Ascending aorta (tissue), 2 donors: ENCODE measurements at regions not wholly inside any gene's neighbourhood (a gene's known extent, or its start where the extent isn't known, plus 50 kb on each side); places are given as distances from the start of the nearest gene placed in this dataset.

ENCODE experiments used
- DNase-seq, 2 donors: peaks; one replicate each; pipeline ENCODE4 v3.0.0-alpha.2; 2019; ENCODE audit warnings: low spot score in 2 of 2
- H3K27ac ChIP-seq, 2 donors: fragments of 200-600 bp; sonication (generic); one replicate each; pipeline ENCODE4 v1.5.1; 2016 to 2017; ENCODE audit warnings: mild to moderate bottlenecking in 1 of 2
- H3K27me3 ChIP-seq: fragments of 200-600 bp; sonication (generic); one replicate; pipeline ENCODE4 v1.5.1; 2017
- H3K36me3 ChIP-seq, 2 donors: fragments of 200-600 bp; sonication (generic); one replicate each; pipeline ENCODE4 v1.5.1; 2016
- H3K4me1 ChIP-seq, 2 donors: fragments of 200-600 bp; sonication (generic); one replicate each; pipeline ENCODE4 v1.5.1; 2016 to 2017; ENCODE audit warnings: mild to moderate bottlenecking in 1 of 2
- H3K4me3 ChIP-seq, 2 donors: fragments of 200-600 bp; sonication (generic); one replicate each; pipeline ENCODE4 v1.5.1; 2016 to 2017; ENCODE audit warnings: mild to moderate bottlenecking in 1 of 2
- H3K9me3 ChIP-seq, 2 donors: fragments of 200-600 bp; sonication (generic); one replicate each; pipeline ENCODE4 v1.5.1; 2016
- intact Hi-C: fragments of 100-400 bp; cut with DNase I; formaldehyde crosslinking; loops from one replicate; pipeline ENCODE4 v1.15.1; 2023
- TF ChIP-seq, protein P1 (sequence below), 3 experiments: fragments of 200-600 bp in 2 of 3; fragments of 450-650 bp in 1 of 3; sonication (generic) in 2 of 3; IDR thresholded peaks; one replicate each; pipeline ENCODE4 v1.5.1; 2016 to 2019; ENCODE audit warnings: antibody characterized with exemption in 3 of 3, mild to moderate bottlenecking in 1 of 3, moderate library complexity in 1 of 3

DNA sequence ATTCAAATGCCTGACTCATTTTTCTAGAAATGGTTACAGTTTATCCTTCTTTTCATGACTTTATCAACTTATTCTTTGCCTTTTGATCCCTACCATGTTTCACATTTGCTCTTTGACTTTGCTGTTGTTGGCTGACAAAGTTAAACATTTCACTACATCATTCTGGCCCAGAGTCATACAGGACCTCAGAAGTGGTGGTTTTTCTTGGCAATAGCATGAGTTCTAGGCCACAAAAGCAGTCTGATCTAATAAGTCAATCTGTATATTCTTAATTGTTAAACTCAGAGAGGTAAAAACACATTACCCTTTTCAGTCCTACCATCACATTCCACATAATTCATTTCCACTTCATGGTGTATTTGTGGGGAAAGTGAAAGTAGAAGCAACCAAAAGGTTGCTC lies 763.2 kb upstream of the TENM4 start:
- no peak overlapping the region for H3K4me3 ChIP-seq
- H3K27ac ChIP-seq: no peak overlapping the region
- DNase-seq: no peak
- TF ChIP-seq, protein P1, sequence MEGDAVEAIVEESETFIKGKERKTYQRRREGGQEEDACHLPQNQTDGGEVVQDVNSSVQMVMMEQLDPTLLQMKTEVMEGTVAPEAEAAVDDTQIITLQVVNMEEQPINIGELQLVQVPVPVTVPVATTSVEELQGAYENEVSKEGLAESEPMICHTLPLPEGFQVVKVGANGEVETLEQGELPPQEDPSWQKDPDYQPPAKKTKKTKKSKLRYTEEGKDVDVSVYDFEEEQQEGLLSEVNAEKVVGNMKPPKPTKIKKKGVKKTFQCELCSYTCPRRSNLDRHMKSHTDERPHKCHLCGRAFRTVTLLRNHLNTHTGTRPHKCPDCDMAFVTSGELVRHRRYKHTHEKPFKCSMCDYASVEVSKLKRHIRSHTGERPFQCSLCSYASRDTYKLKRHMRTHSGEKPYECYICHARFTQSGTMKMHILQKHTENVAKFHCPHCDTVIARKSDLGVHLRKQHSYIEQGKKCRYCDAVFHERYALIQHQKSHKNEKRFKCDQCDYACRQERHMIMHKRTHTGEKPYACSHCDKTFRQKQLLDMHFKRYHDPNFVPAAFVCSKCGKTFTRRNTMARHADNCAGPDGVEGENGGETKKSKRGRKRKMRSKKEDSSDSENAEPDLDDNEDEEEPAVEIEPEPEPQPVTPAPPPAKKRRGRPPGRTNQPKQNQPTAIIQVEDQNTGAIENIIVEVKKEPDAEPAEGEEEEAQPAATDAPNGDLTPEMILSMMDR (IDR thresholded peaks at IDR 0.05): no peak
- H3K27me3 ChIP-seq: no peaks in the 10 kb centered on the region
- no peaks in the 10 kb centered on the region for H3K36me3 ChIP-seq
- no peaks in the 10 kb centered on the region for H3K9me3 ChIP-seq
- no peaks in the 10 kb centered on the region for H3K4me1 ChIP-seq
- intact Hi-C loops: no loop called here

DNA sequence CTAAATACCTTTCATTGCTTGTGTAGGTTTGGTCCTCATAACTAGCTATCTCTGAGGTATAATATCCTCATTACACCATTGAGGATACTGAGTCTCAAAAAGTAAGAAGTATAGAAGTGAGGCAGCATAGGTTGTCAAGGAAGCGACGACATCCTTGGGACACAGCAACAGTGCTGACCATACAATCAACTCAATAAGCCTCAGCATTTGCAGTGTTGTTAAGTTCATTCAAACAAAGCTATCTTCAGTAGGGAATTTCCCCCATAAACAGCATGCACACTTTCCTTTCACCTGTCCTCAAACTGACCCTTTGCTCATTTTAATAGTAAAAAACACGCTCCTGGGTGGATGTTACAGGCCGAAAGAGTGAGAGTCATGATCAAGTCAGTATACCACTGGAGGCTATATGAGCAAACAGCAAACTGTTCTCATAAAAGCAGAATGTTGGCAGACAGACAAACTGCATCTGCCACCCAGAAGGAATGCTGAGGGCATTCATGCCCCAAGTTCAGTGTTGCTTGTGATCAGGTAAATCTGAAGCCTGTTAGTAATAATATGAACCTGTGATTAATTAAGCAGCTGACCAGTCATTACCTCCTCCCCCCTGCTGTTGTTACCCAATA lies 756.2 kb upstream of the TENM4 start:
- intact Hi-C loops: no loop called here

DNA sequence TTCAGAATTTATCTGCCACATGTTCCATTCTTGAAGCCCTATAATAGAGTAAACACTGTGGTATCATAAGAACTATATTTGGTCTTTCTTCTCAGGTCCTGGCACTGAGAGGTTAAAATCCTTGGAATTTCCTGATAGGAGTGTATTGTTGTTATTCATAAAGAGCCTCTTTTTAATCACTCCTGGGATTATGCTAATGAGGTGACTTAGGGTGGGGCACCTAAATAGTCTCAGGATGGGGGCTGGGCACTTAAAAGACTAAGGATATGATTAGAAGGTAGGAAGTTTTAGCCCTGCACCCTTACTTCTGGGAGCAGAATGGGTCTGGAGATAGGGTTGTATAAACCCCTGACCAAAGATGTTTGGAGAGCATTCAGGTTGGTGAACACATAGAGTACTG lies 755.2 kb upstream of the TENM4 start:
- Histone ChIP-seq H3K27me3 (no peaks in the 10 kb centered on the region), H3K4me3 (no peak overlapping the region), H3K27ac (no peak overlapping the region), H3K4me1 (no peaks in the 10 kb centered on the region), H3K9me3 (no peaks in the 10 kb centered on the region), H3K36me3 (no peaks in the 10 kb centered on the region)
- no peak for DNase-seq
- intact Hi-C loops: no loop called here
- TF ChIP-seq, protein P1 (IDR thresholded peaks at IDR 0.05): no peak

More for the DNA sequence above, 756.2 kb upstream of the TENM4 start:
- H3K4me1 ChIP-seq: no peaks in the 10 kb centered on the region
- no peak overlapping the region for H3K4me3 ChIP-seq
- H3K27me3 ChIP-seq: no peaks in the 10 kb centered on the region
- no peaks in the 10 kb centered on the region for H3K9me3 ChIP-seq
- H3K36me3 ChIP-seq: no peaks in the 10 kb centered on the region
- H3K27ac ChIP-seq: no peak overlapping the region
- TF ChIP-seq, protein P1 (IDR thresholded peaks at IDR 0.05): no peak
- no peak for DNase-seq

DNA sequence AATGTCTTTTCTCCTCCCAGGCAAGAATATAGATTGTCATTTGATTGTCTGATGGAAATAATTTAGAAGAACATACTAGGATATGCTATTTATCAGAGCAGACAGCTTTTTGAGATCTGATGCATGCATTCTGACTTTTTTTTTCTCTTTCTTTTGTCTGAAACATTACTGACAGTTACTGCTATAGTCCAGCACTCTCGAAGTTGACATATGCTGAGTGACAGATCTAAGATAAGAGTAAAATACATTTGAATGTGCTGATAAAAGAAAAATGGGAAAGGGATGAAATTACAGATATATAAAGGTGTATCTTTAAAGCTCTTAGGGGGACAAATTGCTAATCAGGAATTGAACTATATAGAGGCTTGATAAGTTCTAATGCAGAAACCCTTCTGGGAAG lies 753.8 kb upstream of the TENM4 start:
- H3K27ac ChIP-seq: no peak overlapping the region
- TF ChIP-seq, protein P1 (IDR thresholded peaks at IDR 0.05): no peak
- no peak for DNase-seq
- no peaks in the 10 kb centered on the region for H3K4me1 ChIP-seq
- H3K36me3 ChIP-seq: no peaks in the 10 kb centered on the region
- no peak overlapping the region for H3K4me3 ChIP-seq
- H3K9me3 ChIP-seq: no peaks in the 10 kb centered on the region
- no peaks in the 10 kb centered on the region for H3K27me3 ChIP-seq
- intact Hi-C loops: no loop called here

DNA sequence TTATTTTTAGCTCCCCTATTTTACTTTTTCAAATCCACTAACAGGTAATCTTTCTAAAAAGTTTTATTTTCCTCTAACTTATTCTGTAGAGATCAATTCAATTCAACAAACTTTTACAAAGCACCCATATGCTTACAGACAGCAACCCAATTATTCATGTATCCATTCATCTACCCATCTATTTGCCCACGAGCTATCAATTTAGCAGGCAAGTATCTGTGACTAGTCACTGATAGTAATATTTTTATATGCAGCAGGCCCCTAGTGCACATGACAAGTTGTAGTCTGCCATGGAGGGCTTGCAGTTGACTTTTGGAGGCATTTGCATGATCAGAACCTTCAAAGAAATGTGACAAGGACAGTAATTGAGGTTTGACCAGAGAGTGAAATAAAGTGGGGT lies 753.2 kb upstream of the TENM4 start:
- no peak for DNase-seq
- H3K27ac ChIP-seq: no peak overlapping the region
- H3K9me3 ChIP-seq: no peaks in the 10 kb centered on the region
- TF ChIP-seq, protein P1 (IDR thresholded peaks at IDR 0.05): no peak
- intact Hi-C loops: no loop called here
- H3K27me3 ChIP-seq: no peaks in the 10 kb centered on the region
- H3K4me1 ChIP-seq: no peaks in the 10 kb centered on the region
- no peaks in the 10 kb centered on the region for H3K36me3 ChIP-seq
- H3K4me3 ChIP-seq: no peak overlapping the region
